Endothelial cell of umbilical vein (primary cell): ENCODE measurements at regions not wholly inside any gene's neighbourhood (a gene's known extent, or its start where the extent isn't known, plus 50 kb on each side); places are given as distances from the start of the nearest gene placed in this dataset.

Experiments used
- BruUV-seq: library from RNA; stranded (reverse); fragments of 400-500 nt; replicated peaks from 2 replicates; lab custom pipeline; 2021; lab: Mats Ljungman, UMichigan
- CTCF ChIA-PET: fragments of 300-600, 350-600 bp; sonication (Branson Sonifier 250); formaldehyde crosslinking; loops from one replicate; lab custom pipeline; 2021; ENCODE audit warnings: antibody characterized with exemption, inconsistent platforms; lab: Charles Lee
- POLR2A ChIA-PET: fragments of 300-600, 350-600 bp; sonication (Branson Sonifier 250); formaldehyde crosslinking; loops from one replicate; lab custom pipeline; 2021; ENCODE audit warnings: antibody characterized with exemption, inconsistent platforms; lab: Charles Lee
- DNase-seq: peaks from one replicate; pipeline ENCODE4 v3.0.0-alpha.2; 2011; ENCODE audit warnings: low read depth, low spot score
- FAIRE-seq: peaks from 2 replicates; lab custom pipeline; 2011; peaks lifted over from hg19 to GRCh38; lab: Jason Lieb, UNC
- H2AFZ ChIP-seq: 2 replicates; pipeline ENCODE4 v1.6.0; 2012; ENCODE audit warnings: low read depth, low read length, control low read depth, inconsistent platforms
- H3K27ac ChIP-seq: 2 replicates; pipeline ENCODE4 v1.5.1; 2011; ENCODE audit warnings: low read depth, mild to moderate bottlenecking, control low read depth, low read length, moderate library complexity; ENCODE audit not compliant: insufficient read depth
- H3K27me3 ChIP-seq, 2 experiments: 2 replicates each; pipeline versions ENCODE4 v1.6.0 to v1.6.1; 2011; ENCODE audit warnings: low read length in 2 of 2, mixed read lengths in 1 of 2; ENCODE audit not compliant: control insufficient read depth in 2 of 2, insufficient read depth in 2 of 2
- H3K36me3 ChIP-seq, 2 experiments: 2 replicates in 1 of 2; 3 replicates in 1 of 2; pipeline ENCODE4 v1.5.1; 2011; ENCODE audit warnings: low read length in 2 of 2, mild to moderate bottlenecking in 1 of 2, moderate library complexity in 1 of 2; ENCODE audit not compliant: control insufficient read depth in 2 of 2, insufficient read depth in 2 of 2; ENCODE audit errors: extremely low read depth in 1 of 2
- H3K4me1 ChIP-seq: 3 replicates; pipeline ENCODE4 v1.5.1; 2011; ENCODE audit warnings: mild to moderate bottlenecking, low read length; ENCODE audit not compliant: control insufficient read depth, insufficient read depth; ENCODE audit errors: extremely low read depth
- H3K4me2 ChIP-seq: 2 replicates; pipeline ENCODE4 v1.6.1; 2011; ENCODE audit warnings: low read length, control low read depth, mixed read lengths; ENCODE audit not compliant: insufficient read depth
- H3K4me3 ChIP-seq, 3 experiments: fragments of 200-600 bp in 1 of 3; sonication (generic), shearing (Covaris generic) in 1 of 3; replicated peaks in 1 of 3; 2 replicates each; pipeline ENCODE4 v1.5.1; 2011 to 2016; ENCODE audit warnings: control low read depth in 3 of 3, low read length in 3 of 3, mild to moderate bottlenecking in 2 of 3, inconsistent platforms in 1 of 3, low read depth in 1 of 3, moderate library complexity in 1 of 3; ENCODE audit not compliant: insufficient read depth in 1 of 3
- H3K79me2 ChIP-seq: 2 replicates; pipeline ENCODE4 v1.6.0; 2012; ENCODE audit warnings: low read length, inconsistent platforms; ENCODE audit not compliant: control insufficient read depth, insufficient read depth
- H3K9ac ChIP-seq: replicated peaks from 2 replicates; pipeline ENCODE3; 2011; ENCODE audit warnings: low read length, control low read depth; ENCODE audit not compliant: insufficient read depth; ENCODE audit errors: extremely low read depth
- H3K9me1 ChIP-seq: replicated peaks from 3 replicates; pipeline ENCODE4 v1.6.0; 2011; ENCODE audit warnings: mild to moderate bottlenecking, low read length; ENCODE audit not compliant: control insufficient read depth, insufficient read depth; ENCODE audit errors: extremely low read depth
- H3K9me3 ChIP-seq: replicated peaks from 2 replicates; pipeline ENCODE4 v1.5.1; 2012; ENCODE audit warnings: low read length, inconsistent platforms; ENCODE audit not compliant: control insufficient read depth, insufficient read depth
- H4K20me1 ChIP-seq: replicated peaks from 2 replicates; pipeline ENCODE3; 2011; ENCODE audit warnings: mild to moderate bottlenecking, low read length; ENCODE audit not compliant: control insufficient read depth, insufficient read depth; ENCODE audit errors: extremely low read depth
- EZH2 ChIP-seq: IDR thresholded peaks from 2 replicates; pipeline ENCODE4 v1.6.1; 2012; ENCODE audit warnings: borderline replicate concordance, low read depth, mild to moderate bottlenecking, moderate library complexity, low read length, inconsistent platforms; ENCODE audit not compliant: severe bottlenecking
- FOS ChIP-seq: IDR thresholded peaks from 2 replicates; pipeline ENCODE4 v1.6.1; 2011; ENCODE audit warnings: mild to moderate bottlenecking, low read length, moderate library complexity, borderline replicate concordance; ENCODE audit not compliant: insufficient read depth
- GATA2 ChIP-seq: IDR thresholded peaks from 2 replicates; pipeline ENCODE4 v1.7.0; 2011; ENCODE audit warnings: low read depth, mild to moderate bottlenecking, moderate library complexity, mixed read lengths, low read length; ENCODE audit not compliant: insufficient read length, insufficient read depth
- JUN ChIP-seq: IDR thresholded peaks from 2 replicates; pipeline ENCODE4 v1.6.1; 2011; ENCODE audit warnings: borderline replicate concordance, low read depth; ENCODE audit not compliant: insufficient read length, insufficient read depth
- MYC ChIP-seq: IDR thresholded peaks from one replicate; pipeline ENCODE4 v1.6.1; 2011; ENCODE audit warnings: mild to moderate bottlenecking, low read depth, low read length
- POLR2A ChIP-seq: IDR thresholded peaks from 2 replicates; pipeline ENCODE4 v1.6.1; 2012; ENCODE audit warnings: low read depth, mild to moderate bottlenecking, control low read depth, low read length
- POLR2AphosphoS5 ChIP-seq: IDR thresholded peaks from 2 replicates; pipeline ENCODE4 v1.6.1; 2012; ENCODE audit warnings: low read depth, mild to moderate bottlenecking, control low read depth, low read length, moderate library complexity; ENCODE audit not compliant: insufficient read depth
- dilution Hi-C: fragments of 300-500 bp; cut with MboI; formaldehyde crosslinking; loops from one replicate; pipeline ENCODE4 v1.15.0; 2019; ENCODE audit warnings: low sequenced_read_pairs; ENCODE audit not compliant: extremely low pct_ligation_motif_present
- intact Hi-C: fragments of 100-400 bp; cut with micrococcal nuclease; formaldehyde crosslinking; loops from one replicate; pipeline ENCODE4 v1.10.0; 2022
- TF ChIP-seq, protein P1 (sequence below), 2 donors: IDR thresholded peaks; 1 replicate in 1 of 2; 2 replicates in 1 of 2; pipeline ENCODE4 v1.5.1; 2011; ENCODE audit warnings: low read length in 2 of 2, mild to moderate bottlenecking in 2 of 2, moderate library complexity in 2 of 2, control low read depth in 1 of 2, inconsistent platforms in 1 of 2, low read depth in 1 of 2; ENCODE audit not compliant: insufficient read depth in 1 of 2; ENCODE audit errors: extremely low read depth in 1 of 2
- TF ChIP-seq, protein P2 (sequence below): IDR thresholded peaks from 2 replicates; pipeline ENCODE4 v1.6.1; 2011; ENCODE audit not compliant: insufficient read depth, insufficient read length

DNA sequence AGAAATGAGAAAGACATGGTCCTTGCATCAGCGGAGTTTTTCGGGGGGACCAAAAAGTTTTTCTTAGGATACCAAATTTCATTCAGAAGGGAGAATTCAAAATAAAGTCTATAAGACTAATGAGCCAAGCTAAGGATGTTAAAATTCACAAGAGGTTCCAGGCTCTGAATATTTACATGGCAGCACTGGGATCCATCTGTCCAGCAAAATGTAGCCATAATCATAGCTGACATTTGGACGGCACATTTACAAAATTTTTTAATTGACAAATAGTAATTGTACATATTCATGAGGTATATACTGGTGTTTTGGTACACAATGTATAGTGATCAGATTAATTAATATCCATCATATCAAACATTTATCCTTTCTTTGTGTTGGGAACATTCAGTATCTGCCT, 107.9 kb downstream of the ZNF648 start:
- intact Hi-C loops, result no loop called here
- TF ChIP-seq GATA2 (no peak), POLR2A (no peak), FOS (no peak), POLR2AphosphoS5 (no peak), MYC (no peak), EZH2 (no peak), JUN (no peak)
- TF ChIP-seq, protein P1, sequence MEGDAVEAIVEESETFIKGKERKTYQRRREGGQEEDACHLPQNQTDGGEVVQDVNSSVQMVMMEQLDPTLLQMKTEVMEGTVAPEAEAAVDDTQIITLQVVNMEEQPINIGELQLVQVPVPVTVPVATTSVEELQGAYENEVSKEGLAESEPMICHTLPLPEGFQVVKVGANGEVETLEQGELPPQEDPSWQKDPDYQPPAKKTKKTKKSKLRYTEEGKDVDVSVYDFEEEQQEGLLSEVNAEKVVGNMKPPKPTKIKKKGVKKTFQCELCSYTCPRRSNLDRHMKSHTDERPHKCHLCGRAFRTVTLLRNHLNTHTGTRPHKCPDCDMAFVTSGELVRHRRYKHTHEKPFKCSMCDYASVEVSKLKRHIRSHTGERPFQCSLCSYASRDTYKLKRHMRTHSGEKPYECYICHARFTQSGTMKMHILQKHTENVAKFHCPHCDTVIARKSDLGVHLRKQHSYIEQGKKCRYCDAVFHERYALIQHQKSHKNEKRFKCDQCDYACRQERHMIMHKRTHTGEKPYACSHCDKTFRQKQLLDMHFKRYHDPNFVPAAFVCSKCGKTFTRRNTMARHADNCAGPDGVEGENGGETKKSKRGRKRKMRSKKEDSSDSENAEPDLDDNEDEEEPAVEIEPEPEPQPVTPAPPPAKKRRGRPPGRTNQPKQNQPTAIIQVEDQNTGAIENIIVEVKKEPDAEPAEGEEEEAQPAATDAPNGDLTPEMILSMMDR (IDR thresholded peaks at IDR 0.05; ENCODE audit: extremely low read depth in 1 of 2, insufficient read depth in 1 of 2, low read depth in 1 of 2, low read length in 2 of 2), result no peak
- TF ChIP-seq, protein P2, sequence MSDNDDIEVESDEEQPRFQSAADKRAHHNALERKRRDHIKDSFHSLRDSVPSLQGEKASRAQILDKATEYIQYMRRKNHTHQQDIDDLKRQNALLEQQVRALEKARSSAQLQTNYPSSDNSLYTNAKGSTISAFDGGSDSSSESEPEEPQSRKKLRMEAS, result no peak
- Histone ChIP-seq H4K20me1 (no peaks in the 10 kb centered on the region), H3K9me1 (no peaks in the 10 kb centered on the region), H3K9ac (no peak overlapping the region), H3K79me2 (no peaks in the 10 kb centered on the region), H3K4me1 (no peaks in the 10 kb centered on the region), H3K4me3 (no peak overlapping the region), H3K27ac (no peak overlapping the region), H3K4me2 (no peak overlapping the region), H3K36me3 (no peaks in the 10 kb centered on the region), H2AFZ (no peak overlapping the region), H3K27me3 (no peaks in the 10 kb centered on the region), H3K9me3 (no peaks in the 10 kb centered on the region)
- no peak for DNase-seq
- POLR2A ChIA-PET, result no interaction called here
- CTCF ChIA-PET, result no interaction called here
- no TSS peak for BruUV-seq
- dilution Hi-C loops, result no loop called here
- no peak for FAIRE-seq
